GM23338 (cell line): ENCODE measurements at regions not wholly inside any gene's neighbourhood (a gene's known extent, or its start where the extent isn't known, plus 50 kb on each side); places are given as distances from the start of the nearest gene placed in this dataset.

ENCODE experiments used
- ATAC-seq: fragments of 200-7000 bp; cut with Tn5 transposase; 3 replicates; pipeline ENCODE4 v1.9.1; 2020
- DNase-seq: peaks from one replicate; pipeline ENCODE4 v3.0.0-alpha.2; 2015; ENCODE audit warnings: low spot score
- H2AFZ ChIP-seq: fragments of 200-600 bp; sonication (generic); 2 replicates; pipeline ENCODE4 v1.8.0; 2016; ENCODE audit warnings: antibody characterized with exemption, mild to moderate bottlenecking, moderate library complexity
- H3F3A ChIP-seq: fragments of 200-600 bp; sonication (generic); replicated peaks from 2 replicates; pipeline ENCODE4 v1.8.0; 2017; ENCODE audit warnings: antibody characterized with exemption, mixed run types, low read depth
- H3K27ac ChIP-seq: fragments of 200-600 bp; sonication (generic); 2 replicates; pipeline ENCODE4 v1.6.1; 2016; ENCODE audit warnings: low read depth
- H3K27me3 ChIP-seq: fragments of 200-600 bp; sonication (generic); 2 replicates; pipeline ENCODE4 v1.8.0; 2016; ENCODE audit warnings: mild to moderate bottlenecking, mixed run types, moderate library complexity; ENCODE audit not compliant: insufficient read depth
- H3K36me3 ChIP-seq: fragments of 200-600 bp; sonication (generic); 2 replicates; pipeline ENCODE4 v1.8.0; 2016; ENCODE audit warnings: mild to moderate bottlenecking; ENCODE audit not compliant: insufficient read depth
- H3K4me1 ChIP-seq: fragments of 200-600 bp; sonication (generic); 2 replicates; pipeline ENCODE4 v1.8.0; 2016; ENCODE audit warnings: mild to moderate bottlenecking, moderate library complexity; ENCODE audit not compliant: insufficient read depth
- H3K4me2 ChIP-seq: fragments of 200-600 bp; sonication (generic); 2 replicates; pipeline ENCODE4 v1.7.1; 2017; ENCODE audit warnings: mixed run types
- H3K4me3 ChIP-seq: fragments of 200-600 bp; sonication (generic); 2 replicates; pipeline ENCODE4 v1.6.1; 2016; ENCODE audit warnings: mixed run types
- H3K79me2 ChIP-seq: fragments of 200-600 bp; sonication (generic); replicated peaks from 2 replicates; pipeline ENCODE4 v1.8.0; 2017; ENCODE audit warnings: mild to moderate bottlenecking; ENCODE audit not compliant: insufficient read depth
- H3K9me2 ChIP-seq: fragments of 200-600 bp; sonication (generic); 2 replicates; pipeline ENCODE4 v1.8.0; 2017; ENCODE audit not compliant: insufficient read depth
- H4K20me1 ChIP-seq: fragments of 200-600 bp; sonication (generic); replicated peaks from 2 replicates; pipeline ENCODE4 v1.8.0; 2017; ENCODE audit warnings: mild to moderate bottlenecking; ENCODE audit not compliant: insufficient read depth
- H3K27ac Mint-ChIP-seq: 2 replicates; pipeline ENCODE4 v1.8.0; 2020; ENCODE audit warnings: inconsistent platforms, mild to moderate bottlenecking, moderate library complexity, mixed read lengths
- H3K27me3 Mint-ChIP-seq: 3 replicates; pipeline ENCODE4 v1.8.0; 2022; ENCODE audit warnings: low read depth, mild to moderate bottlenecking, moderate library complexity, mixed read lengths, inconsistent platforms; ENCODE audit not compliant: insufficient read depth, poor library complexity
- H3K36me3 Mint-ChIP-seq: 3 replicates; pipeline ENCODE4 v1.8.0; 2021; ENCODE audit warnings: low read depth, mild to moderate bottlenecking, inconsistent platforms, moderate library complexity, mixed read lengths
- H3K4me1 Mint-ChIP-seq: 3 replicates; pipeline ENCODE4 v1.8.0; 2020; ENCODE audit warnings: mild to moderate bottlenecking, inconsistent platforms, mixed read lengths
- H3K4me3 Mint-ChIP-seq: 3 replicates; pipeline ENCODE4 v1.8.0; 2021; ENCODE audit warnings: moderate library complexity, mild to moderate bottlenecking, inconsistent platforms, mixed read lengths
- H3K9me3 Mint-ChIP-seq: 3 replicates; pipeline ENCODE4 v1.8.0; 2020; ENCODE audit warnings: moderate library complexity, mild to moderate bottlenecking, inconsistent platforms, mixed read lengths
- CREB1 ChIP-seq: fragments of 250-450 bp; sonication (Bioruptor Pico); IDR thresholded peaks from 2 replicates; pipeline ENCODE4 v1.5.0; 2020; ENCODE audit warnings: low read depth, mild to moderate bottlenecking, moderate library complexity
- CTCF ChIP-seq, 2 experiments: fragments of 200-600 bp in 1 of 2; sonication (generic) in 1 of 2; conservative IDR thresholded peaks; 2 replicates each; pipeline versions ENCODE4 v1.5.1 to v1.6.1; 2016 to 2017; ENCODE audit warnings: antibody characterized with exemption in 2 of 2, low read depth in 2 of 2, mild to moderate bottlenecking in 2 of 2, moderate library complexity in 1 of 2
- ETS1 ChIP-seq: IDR thresholded peaks from 2 replicates; pipeline ENCODE4 v1.6.1; 2016; ENCODE audit warnings: antibody characterized with exemption
- EZH2 ChIP-seq: fragments of 200-600 bp; sonication (generic); IDR thresholded peaks from one replicate; pipeline ENCODE4 v1.8.0; 2017; ENCODE audit warnings: antibody characterized with exemption, mild to moderate bottlenecking, low read depth; ENCODE audit not compliant: unreplicated experiment
- EZH2phosphoT487 ChIP-seq: fragments of 200-600 bp; sonication (generic); IDR thresholded peaks from one replicate; pipeline ENCODE4 v1.8.1; 2018; ENCODE audit warnings: antibody characterized with exemption; ENCODE audit not compliant: unreplicated experiment
- JUNB ChIP-seq: IDR thresholded peaks from one replicate; pipeline ENCODE4 v1.6.1; 2016; ENCODE audit warnings: antibody characterized with exemption; ENCODE audit not compliant: unreplicated experiment
- NANOG ChIP-seq: IDR thresholded peaks from 2 replicates; pipeline ENCODE4 v1.6.1; 2016; ENCODE audit warnings: antibody characterized with exemption, borderline replicate concordance
- POLR2AphosphoS5 ChIP-seq: IDR thresholded peaks from 2 replicates; pipeline ENCODE4 v1.6.1; 2016; ENCODE audit warnings: antibody characterized with exemption, low read depth
- REST ChIP-seq: IDR thresholded peaks from one replicate; pipeline ENCODE4 v1.6.1; 2018; ENCODE audit warnings: antibody characterized with exemption; ENCODE audit not compliant: unreplicated experiment
- STAT1 ChIP-seq: IDR thresholded peaks from one replicate; pipeline ENCODE4 v1.6.1; 2016; ENCODE audit warnings: antibody characterized with exemption; ENCODE audit not compliant: unreplicated experiment
- ZNF114 ChIP-seq: fragments of 250-450 bp; sonication (Bioruptor Pico); IDR thresholded peaks from 2 replicates; pipeline ENCODE4 v1.5.0; 2020; ENCODE audit warnings: mild to moderate bottlenecking, moderate library complexity
- ZNF331 ChIP-seq: fragments of 250-450 bp; sonication (Bioruptor Pico); IDR thresholded peaks from 2 replicates; pipeline ENCODE4 v1.5.0; 2020; ENCODE audit warnings: low read depth, mild to moderate bottlenecking, moderate library complexity

- TF ChIP-seq ETS1, result no peak
- no peak for TF ChIP-seq NANOG
- no peak for TF ChIP-seq CREB1 (CRISPR knock-in tag)
- TF ChIP-seq EZH2, result no peak
- TF ChIP-seq POLR2AphosphoS5, result no peak
- TF ChIP-seq ZNF331, result no peak
- no peak for TF ChIP-seq STAT1
- TF ChIP-seq EZH2phosphoT487, result no peak
- TF ChIP-seq REST, result no peak
- no peak for TF ChIP-seq ZNF114 (CRISPR knock-in tag)
These were observed 69.0 kb upstream of the PCDH9 start (continued) for GRCh38 chr13:67299072-67299635.

- no peaks in the 10 kb centered on the region for H3K4me1 Mint-ChIP-seq
- H3K27ac ChIP-seq, result no peak overlapping the region
- H3K27ac Mint-ChIP-seq, result no peak overlapping the region
- H3K27me3 Mint-ChIP-seq, result no peaks in the 10 kb centered on the region
- H3K4me3 ChIP-seq, result no peak overlapping the region
- no peak overlapping the region for H2AFZ ChIP-seq
- no peaks in the 10 kb centered on the region for H3K9me3 Mint-ChIP-seq
- no peaks in the 10 kb centered on the region for H3K36me3 Mint-ChIP-seq
- no peak overlapping the region for H3K4me3 Mint-ChIP-seq
- H3K9me2 ChIP-seq, result no peaks in the 10 kb centered on the region
- DNase-seq (no peak), ATAC-seq (no peak)
- H3K4me1 ChIP-seq, result no peaks in the 10 kb centered on the region
- H4K20me1 ChIP-seq, result no peaks in the 10 kb centered on the region
- no peaks in the 10 kb centered on the region for H3K36me3 ChIP-seq
- H3K79me2 ChIP-seq, result no peaks in the 10 kb centered on the region
- no peak overlapping the region for H3K4me2 ChIP-seq
- H3F3A ChIP-seq, result no peaks in the 10 kb centered on the region
- H3K27me3 ChIP-seq, result no peaks in the 10 kb centered on the region
- no peak for TF ChIP-seq POLR2AphosphoS5
- no peak for TF ChIP-seq NANOG
- TF ChIP-seq STAT1, result no peak
- TF ChIP-seq EZH2, result no peak
- TF ChIP-seq JUNB, result no peak
- TF ChIP-seq REST, result no peak
- no peak for TF ChIP-seq CREB1 (CRISPR knock-in tag)
- no peak for TF ChIP-seq ETS1
- TF ChIP-seq CTCF (conservative IDR thresholded peaks at IDR 0.05; ENCODE audit: low read depth in 2 of 2), result no peak
These were observed 68.2 kb upstream of the PCDH9 start for GRCh38 chr13:67298297-67298696.
